K562 (cell line): ENCODE measurements at regions not wholly inside any gene's neighbourhood (a gene's known extent, or its start where the extent isn't known, plus 50 kb on each side); places are given as distances from the start of the nearest gene placed in this dataset.

Experiments used
- AFF4 ChIP-seq: sonication (generic); formaldehyde crosslinking; IDR thresholded peaks from 2 replicates; pipeline ENCODE4 v1.8.0; 2023; ENCODE audit warnings: mild to moderate bottlenecking, missing genetic modification reagents
- CBX2 ChIP-seq: fragments of 200-600 bp; sonication (generic); IDR thresholded peaks from one replicate; pipeline ENCODE4 v1.6.1; 2012; ENCODE audit warnings: mild to moderate bottlenecking, low read length, inconsistent platforms; ENCODE audit not compliant: insufficient read depth, poor library complexity, severe bottlenecking
- DEAF1 ChIP-seq: fragments of 450-650 bp; formaldehyde crosslinking; IDR thresholded peaks from 2 replicates; pipeline ENCODE4 v1.4.0; 2020; ENCODE audit warnings: mild to moderate bottlenecking, moderate library complexity
- ETV6 ChIP-seq, 3 experiments: fragments of 150-350 bp in 1 of 3; sonication (generic) in 1 of 3; formaldehyde crosslinking in 1 of 3; IDR thresholded peaks; 2 replicates each; pipeline versions ENCODE4 v1.6.1 to v1.8.0; 2014 to 2022; ENCODE audit warnings: borderline replicate concordance in 2 of 3, low read depth in 2 of 3, antibody characterized with exemption in 1 of 3, low read length in 1 of 3, mild to moderate bottlenecking in 1 of 3, missing genetic modification reagents in 1 of 3
- FOXP1 ChIP-seq: sonication (generic); formaldehyde crosslinking; IDR thresholded peaks from 2 replicates; pipeline ENCODE4 v1.8.0; 2022; ENCODE audit warnings: mild to moderate bottlenecking, missing genetic modification reagents
- HNRNPUL1 ChIP-seq: fragments of 200-400 bp; formaldehyde crosslinking; IDR thresholded peaks from 2 replicates; pipeline ENCODE4 v1.6.1; 2017; ENCODE audit warnings: low read length
- RFX7 ChIP-seq: fragments of 250-450 bp; sonication (Bioruptor Pico); IDR thresholded peaks from 2 replicates; pipeline ENCODE4 v1.5.1; 2021; ENCODE audit warnings: mild to moderate bottlenecking
- SFPQ ChIP-seq: fragments of 200-400 bp; formaldehyde crosslinking; IDR thresholded peaks from 2 replicates; pipeline ENCODE4 v1.6.1; 2017; ENCODE audit warnings: mild to moderate bottlenecking, low read depth, low read length, moderate library complexity
- SIN3A ChIP-seq, 2 experiments: fragments of 150-350 bp in 1 of 2; IDR thresholded peaks; 2 replicates each; pipeline ENCODE4 v1.6.1; 2011 to 2016; ENCODE audit warnings: borderline replicate concordance in 2 of 2, low read depth in 2 of 2, low read length in 2 of 2, mild to moderate bottlenecking in 2 of 2, moderate library complexity in 2 of 2; ENCODE audit not compliant: control insufficient read depth in 1 of 2
- SPI1 ChIP-seq: IDR thresholded peaks from 2 replicates; pipeline ENCODE4 v1.6.1; 2011; ENCODE audit warnings: low read depth, low read length, control low read depth, borderline replicate concordance
- SREBF1 ChIP-seq: fragments of 150-350 bp; IDR thresholded peaks from 2 replicates; pipeline ENCODE4 v1.6.1; 2014; ENCODE audit warnings: antibody characterized with exemption, low read depth, low read length, borderline replicate concordance
- TBL1XR1 ChIP-seq, 2 experiments: IDR thresholded peaks; 2 replicates each; pipeline ENCODE4 v1.6.1; 2012; ENCODE audit warnings: improper control_type of control experiment in 2 of 2, low read length in 2 of 2, mild to moderate bottlenecking in 1 of 2
- TRIM24 ChIP-seq, 2 experiments: fragments of 450-650 bp; IDR thresholded peaks; 2 replicates each; pipeline ENCODE4 v1.6.1; 2016
- ZBTB12 ChIP-seq: fragments of 250-450 bp; sonication (Bioruptor Pico); IDR thresholded peaks from 2 replicates; pipeline ENCODE4 v1.4.0; 2020
- ZNF134 ChIP-seq: fragments of 250-450 bp; sonication (Bioruptor Pico); conservative IDR thresholded peaks from 2 replicates; pipeline ENCODE4 v1.4.0; 2020
- ZNF740 ChIP-seq, 3 experiments: fragments of 200-800 bp in 1 of 3; sonication (Bioruptor generic) in 1 of 3; sonication (generic) in 1 of 3; formaldehyde crosslinking in 1 of 3; IDR thresholded peaks; 2 replicates each; pipeline versions ENCODE4 v1.6.1 to v1.8.0; 2016 to 2022; ENCODE audit warnings: mild to moderate bottlenecking in 2 of 3, missing compliant biosample characterization in 2 of 3, missing genetic modification characterization in 2 of 3, missing genetic modification reagents in 1 of 3

GRCh38 chr6:3650959-3651697 lies 100.4 kb downstream of the PXDC1 start (continued):
- peak; percentile 81 for TF ChIP-seq ZBTB12 (CRISPR knock-in tag)
- TF ChIP-seq SIN3A (IDR thresholded peaks at IDR 0.05; ENCODE audit: borderline replicate concordance in 2 of 2, control insufficient read depth in 1 of 2, low read depth in 2 of 2, low read length in 2 of 2): no peak
- no peak for TF ChIP-seq SFPQ
- peak; percentile 79 to 91 for TF ChIP-seq TRIM24 (IDR thresholded peaks at IDR 0.05)
- no peak for TF ChIP-seq AFF4 (CRISPR knock-in tag)
- peak; percentile 60; the same call in 1 of the 2 replicates for TF ChIP-seq SPI1
- TF ChIP-seq ZNF134 (CRISPR knock-in tag): no peak
- no peak for TF ChIP-seq ZNF740 (CRISPR knock-in tag; IDR thresholded peaks at IDR 0.05)
- no peak for TF ChIP-seq ZNF740 (tag; IDR thresholded peaks at IDR 0.05)
- TF ChIP-seq SREBF1: no peak
- no peak for TF ChIP-seq HNRNPUL1
- TF ChIP-seq RFX7 (CRISPR knock-in tag): no peak
- TF ChIP-seq DEAF1 (CRISPR knock-in tag): no peak
- TF ChIP-seq CBX2: no peak
- no peak for TF ChIP-seq FOXP1 (CRISPR knock-in tag)
- no peak for TF ChIP-seq ETV6 (IDR thresholded peaks at IDR 0.05; ENCODE audit: borderline replicate concordance in 1 of 2, low read depth in 2 of 2, low read length in 1 of 2)
- no peak for TF ChIP-seq ETV6 (CRISPR knock-in tag; IDR thresholded peaks at IDR 0.05; ENCODE audit: borderline replicate concordance)
- peak in 1 of 2 experiments; percentile 77; a peak in 1 of 4 replicates for TF ChIP-seq TBL1XR1 (IDR thresholded peaks at IDR 0.05; ENCODE audit: low read length in 2 of 2)
